ENCODE measurements at regions not wholly inside any gene's neighbourhood (a gene's known extent, or its start where the extent isn't known, plus 50 kb on each side); places are given as distances from the start of the nearest gene placed in this dataset.

DNA sequence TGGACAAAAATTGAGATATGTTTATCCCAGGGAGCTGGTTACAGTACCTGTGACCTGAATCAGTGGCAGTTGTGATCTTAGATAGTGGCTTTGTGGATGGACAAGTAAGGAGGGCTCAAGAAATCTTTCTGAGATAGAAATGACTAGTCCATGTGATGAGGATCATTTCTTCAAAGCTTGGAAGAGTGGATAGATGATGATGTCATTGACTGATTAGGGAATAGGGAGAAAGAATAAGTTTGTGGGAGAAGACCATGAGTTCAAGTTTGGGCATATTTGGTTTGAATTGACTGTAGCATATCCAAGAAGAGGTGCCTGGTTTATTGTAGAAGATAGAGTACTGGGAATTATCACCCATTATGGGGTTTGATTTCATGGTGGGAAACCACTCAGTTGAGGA, 336.7 kb upstream of the PRICKLE1 start:
- H2AFZ ChIP-seq (ENCODE audit: low read depth, low read length, poor library complexity, severe bottlenecking), result no peak overlapping the region
- no peaks in the 10 kb centered on the region for H3K36me3 ChIP-seq (ENCODE audit: control insufficient read depth in 1 of 2, insufficient read depth in 2 of 2, low read length in 2 of 2)
- no peak overlapping the region for H3K9ac ChIP-seq (ENCODE audit: low read length)
- no peaks in the 10 kb centered on the region for H3K79me2 ChIP-seq (ENCODE audit: insufficient read depth, low read length)
- no TSS peak for BruUV-seq (replicated peaks)
- DNase-seq (ENCODE audit: low read depth, low spot score) (no peak), ATAC-seq (no peak)
- RAD21 ChIA-PET (ENCODE audit: low non-redundant PET in 1 of 2, low total read pairs in 2 of 2, uncharacterized antibody in 2 of 2, unreplicated experiment in 2 of 2), result no interaction called here
- intact Hi-C loops (cut with micrococcal nuclease), result no loop called here
- TF ChIP-seq, protein P1, sequence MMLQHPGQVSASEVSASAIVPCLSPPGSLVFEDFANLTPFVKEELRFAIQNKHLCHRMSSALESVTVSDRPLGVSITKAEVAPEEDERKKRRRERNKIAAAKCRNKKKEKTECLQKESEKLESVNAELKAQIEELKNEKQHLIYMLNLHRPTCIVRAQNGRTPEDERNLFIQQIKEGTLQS (IDR thresholded peaks at IDR 0.05), result no peak
- TF ChIP-seq RAD21 (IDR thresholded peaks at IDR 0.05; ENCODE audit: low read depth) (no peak), YY1 (IDR thresholded peaks at IDR 0.05; ENCODE audit: extremely low read depth, insufficient replicate concordance, low read depth, low read length) (no peak), FOSL1 (IDR thresholded peaks at IDR 0.05; ENCODE audit: low read depth) (no peak), EZH2phosphoT487 (IDR thresholded peaks at IDR 0.05; ENCODE audit: borderline replicate concordance) (no peak), CBX3 (IDR thresholded peaks at IDR 0.05; ENCODE audit: low read depth) (no peak), EGR1 (IDR thresholded peaks at IDR 0.05; ENCODE audit: low read depth) (no peak)
- TF ChIP-seq, protein P2, sequence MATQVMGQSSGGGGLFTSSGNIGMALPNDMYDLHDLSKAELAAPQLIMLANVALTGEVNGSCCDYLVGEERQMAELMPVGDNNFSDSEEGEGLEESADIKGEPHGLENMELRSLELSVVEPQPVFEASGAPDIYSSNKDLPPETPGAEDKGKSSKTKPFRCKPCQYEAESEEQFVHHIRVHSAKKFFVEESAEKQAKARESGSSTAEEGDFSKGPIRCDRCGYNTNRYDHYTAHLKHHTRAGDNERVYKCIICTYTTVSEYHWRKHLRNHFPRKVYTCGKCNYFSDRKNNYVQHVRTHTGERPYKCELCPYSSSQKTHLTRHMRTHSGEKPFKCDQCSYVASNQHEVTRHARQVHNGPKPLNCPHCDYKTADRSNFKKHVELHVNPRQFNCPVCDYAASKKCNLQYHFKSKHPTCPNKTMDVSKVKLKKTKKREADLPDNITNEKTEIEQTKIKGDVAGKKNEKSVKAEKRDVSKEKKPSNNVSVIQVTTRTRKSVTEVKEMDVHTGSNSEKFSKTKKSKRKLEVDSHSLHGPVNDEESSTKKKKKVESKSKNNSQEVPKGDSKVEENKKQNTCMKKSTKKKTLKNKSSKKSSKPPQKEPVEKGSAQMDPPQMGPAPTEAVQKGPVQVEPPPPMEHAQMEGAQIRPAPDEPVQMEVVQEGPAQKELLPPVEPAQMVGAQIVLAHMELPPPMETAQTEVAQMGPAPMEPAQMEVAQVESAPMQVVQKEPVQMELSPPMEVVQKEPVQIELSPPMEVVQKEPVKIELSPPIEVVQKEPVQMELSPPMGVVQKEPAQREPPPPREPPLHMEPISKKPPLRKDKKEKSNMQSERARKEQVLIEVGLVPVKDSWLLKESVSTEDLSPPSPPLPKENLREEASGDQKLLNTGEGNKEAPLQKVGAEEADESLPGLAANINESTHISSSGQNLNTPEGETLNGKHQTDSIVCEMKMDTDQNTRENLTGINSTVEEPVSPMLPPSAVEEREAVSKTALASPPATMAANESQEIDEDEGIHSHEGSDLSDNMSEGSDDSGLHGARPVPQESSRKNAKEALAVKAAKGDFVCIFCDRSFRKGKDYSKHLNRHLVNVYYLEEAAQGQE (IDR thresholded peaks at IDR 0.05; ENCODE audit: low read depth), result no peak
- TF ChIP-seq, protein P3, sequence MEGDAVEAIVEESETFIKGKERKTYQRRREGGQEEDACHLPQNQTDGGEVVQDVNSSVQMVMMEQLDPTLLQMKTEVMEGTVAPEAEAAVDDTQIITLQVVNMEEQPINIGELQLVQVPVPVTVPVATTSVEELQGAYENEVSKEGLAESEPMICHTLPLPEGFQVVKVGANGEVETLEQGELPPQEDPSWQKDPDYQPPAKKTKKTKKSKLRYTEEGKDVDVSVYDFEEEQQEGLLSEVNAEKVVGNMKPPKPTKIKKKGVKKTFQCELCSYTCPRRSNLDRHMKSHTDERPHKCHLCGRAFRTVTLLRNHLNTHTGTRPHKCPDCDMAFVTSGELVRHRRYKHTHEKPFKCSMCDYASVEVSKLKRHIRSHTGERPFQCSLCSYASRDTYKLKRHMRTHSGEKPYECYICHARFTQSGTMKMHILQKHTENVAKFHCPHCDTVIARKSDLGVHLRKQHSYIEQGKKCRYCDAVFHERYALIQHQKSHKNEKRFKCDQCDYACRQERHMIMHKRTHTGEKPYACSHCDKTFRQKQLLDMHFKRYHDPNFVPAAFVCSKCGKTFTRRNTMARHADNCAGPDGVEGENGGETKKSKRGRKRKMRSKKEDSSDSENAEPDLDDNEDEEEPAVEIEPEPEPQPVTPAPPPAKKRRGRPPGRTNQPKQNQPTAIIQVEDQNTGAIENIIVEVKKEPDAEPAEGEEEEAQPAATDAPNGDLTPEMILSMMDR (IDR thresholded peaks at IDR 0.05 in 2 of 3, conservative IDR thresholded peaks at IDR 0.05 in 1 of 3; ENCODE audit: borderline replicate concordance in 1 of 3, insufficient read depth in 1 of 3, low read depth in 2 of 3, low read length in 2 of 3), result no peak
- TF ChIP-seq, protein P4, sequence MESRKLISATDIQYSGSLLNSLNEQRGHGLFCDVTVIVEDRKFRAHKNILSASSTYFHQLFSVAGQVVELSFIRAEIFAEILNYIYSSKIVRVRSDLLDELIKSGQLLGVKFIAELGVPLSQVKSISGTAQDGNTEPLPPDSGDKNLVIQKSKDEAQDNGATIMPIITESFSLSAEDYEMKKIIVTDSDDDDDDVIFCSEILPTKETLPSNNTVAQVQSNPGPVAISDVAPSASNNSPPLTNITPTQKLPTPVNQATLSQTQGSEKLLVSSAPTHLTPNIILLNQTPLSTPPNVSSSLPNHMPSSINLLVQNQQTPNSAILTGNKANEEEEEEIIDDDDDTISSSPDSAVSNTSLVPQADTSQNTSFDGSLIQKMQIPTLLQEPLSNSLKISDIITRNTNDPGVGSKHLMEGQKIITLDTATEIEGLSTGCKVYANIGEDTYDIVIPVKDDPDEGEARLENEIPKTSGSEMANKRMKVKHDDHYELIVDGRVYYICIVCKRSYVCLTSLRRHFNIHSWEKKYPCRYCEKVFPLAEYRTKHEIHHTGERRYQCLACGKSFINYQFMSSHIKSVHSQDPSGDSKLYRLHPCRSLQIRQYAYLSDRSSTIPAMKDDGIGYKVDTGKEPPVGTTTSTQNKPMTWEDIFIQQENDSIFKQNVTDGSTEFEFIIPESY (IDR thresholded peaks at IDR 0.05; ENCODE audit: extremely low read depth, insufficient replicate concordance, low read length), result no peak
- POLR2A ChIA-PET, result no interaction called here
- H4K20me1 ChIP-seq (ENCODE audit: insufficient read depth), result no peaks in the 10 kb centered on the region
- no peak overlapping the region for H3K4me3 ChIP-seq (replicated peaks in 1 of 2; ENCODE audit: low read depth in 1 of 2, low read length in 2 of 2)
- no peak overlapping the region for H3K27ac ChIP-seq (ENCODE audit: low read depth, low read length)
- CTCF ChIA-PET, result no interaction called here
- no peaks in the 10 kb centered on the region for H3K4me1 ChIP-seq (ENCODE audit: control insufficient read depth in 1 of 2, insufficient read depth in 2 of 2, low read length in 2 of 2)
- H3K9me3 ChIP-seq (ENCODE audit: control insufficient read depth in 1 of 2, insufficient read depth in 1 of 2, low read depth in 1 of 2, low read length in 2 of 2), result no peaks in the 10 kb centered on the region
- no peak overlapping the region for H3K4me2 ChIP-seq (ENCODE audit: low read length)
- H3K9me2 ChIP-seq (ENCODE audit: insufficient read depth), result no peaks in the 10 kb centered on the region
- no peaks in the 10 kb centered on the region for H3K27me3 ChIP-seq (ENCODE audit: insufficient read depth, low read length)
